HG03103 (cell line): ENCODE measurements at regions not wholly inside any gene's neighbourhood (a gene's known extent, or its start where the extent isn't known, plus 50 kb on each side); places are given as distances from the start of the nearest gene placed in this dataset.
"Not testable (repeated sequence)": the region's sequence is repeated elsewhere in the genome, so short reads cannot be mapped to it uniquely, and the experiment has no call there.

Experiments
- ATAC-seq: cut with Tn5 transposase; IDR thresholded peaks from one replicate; pipeline ENCODE4 v1.9.1; 2021; ENCODE audit warnings: low read depth; ENCODE audit not compliant: unreplicated experiment

GRCh38 chr13:73822668-73823592 is 311.3 kb downstream of the KLF12 start:
- ATAC-seq = no peak

GRCh38 chr13:73820688-73821087 is 313.5 kb downstream of the KLF12 start:
- ATAC-seq = no peak

DNA sequence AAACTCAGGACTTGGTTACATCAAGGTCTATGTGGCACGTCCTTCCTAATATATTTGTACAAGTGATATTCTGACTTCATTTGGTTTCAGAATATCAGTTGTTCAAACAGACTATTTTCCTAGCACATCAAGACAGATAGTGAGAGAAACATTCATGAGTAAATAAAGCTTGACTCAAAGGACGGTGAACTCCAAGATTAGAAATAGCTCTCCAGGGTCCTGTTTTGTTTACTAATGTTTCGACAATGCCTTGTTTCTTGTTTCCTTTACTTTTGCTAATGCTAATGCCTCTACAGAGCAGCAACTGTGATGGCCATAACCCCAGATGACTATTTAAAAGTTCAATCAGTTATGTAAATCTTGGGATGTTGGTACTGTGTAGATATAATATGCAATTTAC is 313.9 kb downstream of the KLF12 start:
- no peak for ATAC-seq

DNA sequence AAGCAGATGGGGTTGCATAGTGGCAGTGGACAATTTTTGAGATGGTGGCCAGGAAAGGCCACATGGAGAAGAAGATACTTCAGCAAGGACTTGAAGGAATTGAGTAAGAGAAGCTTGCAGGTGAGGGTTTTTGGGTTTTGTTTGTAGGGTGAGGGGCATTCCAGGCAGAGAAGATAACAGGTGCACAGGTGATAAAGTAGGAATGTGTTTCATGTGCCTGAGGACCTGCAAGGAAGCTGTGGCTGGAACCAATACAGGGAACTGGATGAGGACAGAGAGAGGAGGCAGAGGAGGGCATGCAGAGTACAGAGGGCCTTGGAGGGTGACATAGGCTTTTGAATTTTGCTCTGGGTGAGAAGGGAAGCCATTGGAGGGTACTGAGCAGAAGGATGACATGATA is 314.5 kb downstream of the KLF12 start:
- ATAC-seq = no peak

DNA sequence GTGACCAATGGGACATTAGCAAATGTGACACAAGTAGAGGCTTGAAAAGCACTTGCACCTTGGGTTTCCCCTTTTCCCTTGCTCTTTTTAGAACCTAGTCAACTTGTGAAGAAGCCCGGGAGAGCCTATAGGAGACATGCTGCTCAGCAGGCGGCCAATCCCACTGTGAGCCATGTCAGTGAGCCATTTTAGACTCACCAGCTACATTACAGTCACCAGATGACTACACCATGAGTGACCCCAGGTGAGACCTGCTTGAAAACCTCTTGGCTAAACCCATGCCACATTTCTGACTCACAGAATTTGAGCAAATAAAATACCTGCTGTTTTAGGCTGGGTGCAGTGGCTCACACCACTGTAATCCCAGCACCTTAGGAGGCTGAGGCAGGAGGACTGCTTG is 317.5 kb downstream of the KLF12 start:
- no peak for ATAC-seq

DNA sequence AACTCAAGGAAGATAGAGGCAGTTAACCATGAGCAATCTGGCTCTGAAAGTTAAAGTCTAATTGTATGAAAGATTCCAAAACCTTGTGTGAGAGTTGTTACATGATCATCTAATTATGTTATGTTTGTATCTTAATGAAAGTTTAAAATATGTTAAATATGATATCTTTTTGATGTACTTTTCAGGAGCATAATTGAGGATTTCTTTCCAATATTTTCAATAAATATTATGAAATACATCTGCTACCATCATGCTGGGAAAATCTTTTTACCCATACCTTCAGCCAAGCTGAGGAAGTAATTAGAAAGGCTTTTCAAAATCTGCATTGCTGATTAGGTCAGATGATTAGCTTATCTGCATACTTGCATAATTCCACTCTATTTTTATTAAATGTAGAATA is 318.4 kb downstream of the KLF12 start:
- ATAC-seq = no peak

- no peak for ATAC-seq
Observed at GRCh38 chr13:73810647-73811046, 323.6 kb downstream of the KLF12 start.

GRCh38 chr13:73809561-73809960 is 324.6 kb downstream of the KLF12 start:
- ATAC-seq = no peak

- no peak for ATAC-seq
Observed at GRCh38 chr13:73808318-73808717, 325.9 kb downstream of the KLF12 start.

DNA sequence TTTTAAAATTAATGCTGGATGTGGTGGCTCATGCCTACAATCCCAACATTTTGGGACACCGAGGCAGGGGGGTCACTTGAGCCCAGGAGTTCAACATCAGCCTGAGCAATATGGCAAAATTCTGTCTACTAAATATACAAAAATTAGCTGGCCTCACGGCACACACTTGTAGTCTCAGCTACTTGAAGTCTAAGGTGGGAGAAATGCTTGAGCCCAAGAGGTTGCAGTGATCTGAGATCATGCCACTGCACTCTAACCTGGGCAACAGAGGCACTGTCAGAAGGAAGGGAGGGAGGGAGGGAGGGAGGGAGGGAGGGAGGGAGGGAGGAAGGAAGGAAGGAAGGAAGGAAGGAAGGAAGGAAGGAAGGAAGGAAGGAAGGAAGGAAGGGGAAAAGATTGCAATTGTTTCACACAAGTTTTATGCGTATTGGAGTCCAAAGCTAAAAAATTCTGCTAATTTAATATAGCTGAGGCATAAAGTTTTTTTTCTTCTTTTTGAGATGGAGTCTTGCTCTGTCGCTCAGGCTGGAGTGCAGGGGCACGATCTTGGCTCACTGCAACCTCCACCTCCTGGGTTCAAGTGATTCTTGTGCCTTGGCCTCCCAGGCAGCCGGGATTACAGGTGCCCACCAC is 328.8 kb downstream of the KLF12 start:
- ATAC-seq = not testable (repeated sequence)

- no peak for ATAC-seq
Observed at GRCh38 chr13:73803997-73804396, 330.2 kb downstream of the KLF12 start.

GRCh38 chr13:73800011-73800410 is 334.2 kb downstream of the KLF12 start:
- no peak for ATAC-seq

DNA sequence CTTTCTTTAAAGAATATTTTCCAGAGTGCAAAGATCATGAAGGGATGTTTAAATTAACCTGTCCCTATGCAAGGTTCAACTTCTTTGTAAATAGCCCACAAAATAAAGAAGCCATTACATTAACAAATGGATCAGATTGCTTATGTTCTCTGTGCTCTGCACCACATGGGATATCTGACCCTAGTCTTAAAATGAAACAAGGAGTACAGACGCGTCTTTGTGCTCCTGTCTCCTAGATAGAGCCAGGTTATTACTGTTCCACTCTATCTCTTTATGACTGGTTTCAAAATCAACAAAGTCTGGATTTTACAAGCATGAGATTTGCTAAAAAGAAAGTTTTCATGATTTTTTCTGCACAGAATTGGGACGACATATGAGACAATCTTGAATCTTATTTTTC is 339.4 kb downstream of the KLF12 start:
- no peak for ATAC-seq

DNA sequence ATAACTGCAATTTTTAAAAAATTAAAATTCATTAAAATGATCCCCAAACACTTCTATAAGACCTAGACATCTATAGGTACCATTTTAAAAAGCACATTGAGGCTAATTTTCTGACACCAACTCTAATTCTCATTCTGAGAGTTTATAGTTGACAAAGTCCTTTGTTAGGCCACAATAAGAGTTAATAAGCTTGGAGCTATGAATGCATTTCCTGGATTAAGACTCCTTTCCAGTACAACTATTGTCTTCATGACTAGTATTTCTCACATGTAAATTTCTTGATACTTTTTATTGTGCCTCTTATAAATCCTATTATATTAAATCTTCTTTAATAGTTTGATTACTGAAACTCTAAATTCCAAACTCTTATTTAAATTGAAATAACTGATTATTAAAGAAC is 340.8 kb downstream of the KLF12 start:
- no peak for ATAC-seq

- no peak for ATAC-seq
Observed at GRCh38 chr13:73792796-73793195, 341.4 kb downstream of the KLF12 start.

GRCh38 chr13:73782450-73783449 is 351.5 kb downstream of the KLF12 start:
- ATAC-seq = no peak

GRCh38 chr13:73781384-73781783 is 352.8 kb downstream of the KLF12 start:
- no peak for ATAC-seq

GRCh38 chr13:73779881-73780280 is 354.3 kb downstream of the KLF12 start:
- ATAC-seq = no peak

DNA sequence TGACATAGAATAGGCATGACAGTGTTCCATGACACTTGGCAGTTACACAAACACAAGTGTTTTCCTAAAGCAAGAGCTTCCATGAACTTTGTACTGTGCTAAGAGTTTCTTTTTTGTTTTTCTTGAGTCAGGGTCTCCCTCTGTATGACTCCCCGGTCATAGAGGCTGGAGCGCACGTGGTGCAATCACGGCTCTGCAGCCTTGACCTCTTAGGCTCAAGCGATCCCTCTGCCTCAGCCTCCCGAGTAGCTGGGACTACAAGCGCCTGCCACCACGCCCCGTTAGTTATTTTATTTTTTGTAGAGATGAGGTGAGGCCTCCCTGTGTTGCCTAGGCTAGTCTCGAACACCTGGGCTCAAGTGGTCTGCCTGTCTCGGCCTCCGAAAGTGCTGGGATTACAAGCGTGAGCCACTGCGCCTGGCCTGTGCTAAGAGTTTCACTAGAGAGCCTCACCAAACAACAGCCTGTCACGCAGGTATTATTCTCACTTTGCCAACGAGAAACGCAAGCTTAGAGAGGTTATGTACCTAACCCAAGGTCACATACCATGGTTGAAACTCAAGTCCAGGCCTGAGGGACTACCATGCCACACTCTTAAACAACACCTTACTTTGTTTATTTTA is 355.9 kb downstream of the KLF12 start:
- ATAC-seq = no peak

DNA sequence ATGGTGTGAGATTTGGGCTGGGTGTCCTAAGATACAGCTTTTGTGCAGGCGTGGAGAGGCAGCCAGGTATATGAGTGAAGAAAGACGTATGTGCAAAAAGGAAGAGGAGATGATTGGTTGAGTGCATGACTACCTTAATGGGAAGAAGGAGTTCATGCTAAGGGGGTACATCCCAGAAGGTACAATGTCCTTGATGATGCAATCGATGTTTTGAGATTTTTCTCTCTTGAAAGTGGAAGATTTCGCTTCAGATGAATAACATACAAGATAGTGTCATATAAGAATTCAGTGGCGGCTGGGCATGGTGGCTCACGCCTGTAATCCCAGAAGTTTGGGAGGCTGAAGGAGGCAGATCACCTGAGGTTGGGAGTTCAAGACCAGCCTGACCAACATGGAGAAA is 357.1 kb downstream of the KLF12 start:
- ATAC-seq = no peak
